IMR-90 (cell line): ENCODE measurements at regions not wholly inside any gene's neighbourhood (a gene's known extent, or its start where the extent isn't known, plus 50 kb on each side); places are given as distances from the start of the nearest gene placed in this dataset.

Experiments used
- ATAC-seq: fragments of 200-7000 bp; cut with Tn5 transposase; 2 replicates; pipeline ENCODE4 v1.9.1; 2020; ENCODE audit warnings: low read depth, mild to moderate bottlenecking, moderate library complexity
- BruUV-seq: library from RNA; stranded (reverse); fragments of 400-500 nt; replicated peaks from 2 replicates; lab custom pipeline; 2021; lab: Mats Ljungman, UMichigan
- CTCF ChIA-PET: fragments of 300-600 bp; formaldehyde crosslinking; extraction: SDS; loops from one replicate; lab custom pipeline; 2021; ENCODE audit warnings: antibody characterized with exemption; lab: Yijun Ruan, JAX
- POLR2A ChIA-PET: fragments of 300-600 bp; sonication (Branson Sonifier 250); formaldehyde crosslinking; loops from one replicate; lab custom pipeline; 2022; ENCODE audit warnings: antibody characterized with exemption; ENCODE audit not compliant: unreplicated experiment; lab: Charles Lee
- DNase-seq: peaks from one replicate; pipeline ENCODE4 v3.0.0; 2013
- H2AFZ ChIP-seq: replicated peaks from 2 replicates; pipeline ENCODE3; 2013; ENCODE audit warnings: low read length, mild to moderate bottlenecking; ENCODE audit not compliant: poor library complexity
- H2AK5ac ChIP-seq: 2 replicates; pipeline ENCODE4 v1.6.1; 2013; ENCODE audit warnings: low read depth, low read length, inconsistent platforms
- H2AK9ac ChIP-seq: replicated peaks from 2 replicates; pipeline ENCODE3; 2013; ENCODE audit warnings: mild to moderate bottlenecking, low read depth, low read length, moderate library complexity; ENCODE audit not compliant: poor library complexity
- H2BK120ac ChIP-seq: 2 replicates; pipeline ENCODE4 v1.6.1; 2013; ENCODE audit warnings: low read depth, low read length, inconsistent platforms
- H2BK15ac ChIP-seq: 3 replicates; pipeline ENCODE4 v1.6.1; 2013; ENCODE audit warnings: low read depth, low read length, inconsistent platforms
- H2BK20ac ChIP-seq: 2 replicates; pipeline ENCODE4 v1.6.1; 2013; ENCODE audit warnings: low read depth, mild to moderate bottlenecking, inconsistent platforms, low read length, moderate library complexity
- H2BK5ac ChIP-seq: 2 replicates; pipeline ENCODE4 v1.6.1; 2013; ENCODE audit warnings: mild to moderate bottlenecking, low read depth, low read length, inconsistent platforms; ENCODE audit not compliant: poor library complexity, severe bottlenecking
- H3K14ac ChIP-seq: replicated peaks from 2 replicates; pipeline ENCODE4 v1.6.1; 2013; ENCODE audit warnings: low read depth, low read length, inconsistent platforms
- H3K18ac ChIP-seq: 2 replicates; pipeline ENCODE4 v1.6.1; 2013; ENCODE audit warnings: low read depth, low read length, control low read depth
- H3K23ac ChIP-seq: 2 replicates; pipeline ENCODE4 v1.6.1; 2013; ENCODE audit warnings: low read depth, low read length, inconsistent platforms
- H3K27ac ChIP-seq: 2 replicates; pipeline ENCODE4 v1.5.1; 2013; ENCODE audit warnings: mild to moderate bottlenecking, control low read depth, low read length; ENCODE audit not compliant: insufficient read depth
- H3K27me3 ChIP-seq: 2 replicates; pipeline ENCODE4 v1.6.1; 2013; ENCODE audit warnings: low read length; ENCODE audit not compliant: control insufficient read depth, insufficient read depth
- H3K36me3 ChIP-seq: 2 replicates; pipeline ENCODE4 v1.6.1; 2013; ENCODE audit warnings: low read length, mixed read lengths; ENCODE audit not compliant: control insufficient read depth, insufficient read depth
- H3K4ac ChIP-seq: 2 replicates; pipeline ENCODE4 v1.6.1; 2013; ENCODE audit warnings: low read depth, low read length, inconsistent platforms
- H3K4me1 ChIP-seq: 2 replicates; pipeline ENCODE4 v1.6.1; 2013; ENCODE audit warnings: low read length, mixed read lengths; ENCODE audit not compliant: control insufficient read depth, insufficient read depth
- H3K4me2 ChIP-seq: 2 replicates; pipeline ENCODE4 v1.6.1; 2013; ENCODE audit warnings: low read depth, mild to moderate bottlenecking, control low read depth, low read length, moderate library complexity
- H3K4me3 ChIP-seq: 2 replicates; pipeline ENCODE4 v1.5.1; 2013; ENCODE audit warnings: low read depth, mild to moderate bottlenecking, control low read depth, low read length, moderate library complexity; ENCODE audit not compliant: insufficient read depth
- H3K56ac ChIP-seq: 2 replicates; pipeline ENCODE4 v1.6.1; 2013; ENCODE audit warnings: low read length, inconsistent platforms; ENCODE audit not compliant: insufficient read depth; ENCODE audit errors: extremely low read depth
- H3K79me1 ChIP-seq, 2 experiments: 2 replicates each; pipeline ENCODE4 v1.6.1; 2013; ENCODE audit warnings: low read length in 2 of 2, inconsistent platforms in 1 of 2, low read depth in 1 of 2
- H3K9ac ChIP-seq: 2 replicates; pipeline ENCODE4 v1.6.1; 2013; ENCODE audit warnings: low read depth, low read length, control low read depth
- H3K9me1 ChIP-seq: 2 replicates; pipeline ENCODE4 v1.6.1; 2013; ENCODE audit warnings: low read length, inconsistent platforms; ENCODE audit not compliant: insufficient read depth
- H3K9me3 ChIP-seq: 2 replicates; pipeline ENCODE4 v1.6.1; 2013; ENCODE audit warnings: low read length; ENCODE audit not compliant: control insufficient read depth, insufficient read depth
- H4K20me1 ChIP-seq: 2 replicates; pipeline ENCODE4 v1.6.1; 2013; ENCODE audit warnings: low read length, inconsistent platforms; ENCODE audit not compliant: insufficient read depth
- H4K5ac ChIP-seq: 2 replicates; pipeline ENCODE4 v1.6.1; 2013; ENCODE audit warnings: mild to moderate bottlenecking, low read depth, low read length, control low read depth
- H4K8ac ChIP-seq, 2 experiments: 2 replicates each; pipeline ENCODE4 v1.6.1; 2013; ENCODE audit warnings: low read depth in 2 of 2, low read length in 2 of 2, control low read depth in 1 of 2, inconsistent platforms in 1 of 2
- H4K91ac ChIP-seq: 2 replicates; pipeline ENCODE4 v1.6.1; 2013; ENCODE audit warnings: low read depth, low read length, inconsistent platforms; ENCODE audit not compliant: insufficient read depth
- BHLHE40 ChIP-seq: fragments of 150-350 bp; IDR thresholded peaks from 2 replicates; pipeline ENCODE4 v1.6.1; 2016; ENCODE audit warnings: mild to moderate bottlenecking, low read depth, low read length
- CEBPB ChIP-seq: IDR thresholded peaks from 2 replicates; pipeline ENCODE4 v1.6.1; 2012; ENCODE audit warnings: low read depth, low read length, improper control_type of control experiment
- CHD1 ChIP-seq: IDR thresholded peaks from 2 replicates; pipeline ENCODE4 v1.6.1; 2012; ENCODE audit warnings: low read depth, low read length, improper control_type of control experiment
- CTCF ChIP-seq: conservative IDR thresholded peaks from 2 replicates; pipeline ENCODE4 v1.5.1; 2012; ENCODE audit warnings: mild to moderate bottlenecking, low read depth, low read length, improper control_type of control experiment
- FOS ChIP-seq: fragments of 150-350 bp; IDR thresholded peaks from 2 replicates; pipeline ENCODE4 v1.6.1; 2016; ENCODE audit warnings: low read depth, low read length
- MAFK ChIP-seq: IDR thresholded peaks from 2 replicates; pipeline ENCODE4 v1.6.1; 2012; ENCODE audit warnings: low read depth, low read length, improper control_type of control experiment
- MAZ ChIP-seq: IDR thresholded peaks from 2 replicates; pipeline ENCODE4 v1.6.1; 2012; ENCODE audit warnings: low read depth, mild to moderate bottlenecking, low read length, improper control_type of control experiment, moderate library complexity, borderline replicate concordance
- MXI1 ChIP-seq: IDR thresholded peaks from 2 replicates; pipeline ENCODE4 v1.6.1; 2012; ENCODE audit warnings: low read depth, mild to moderate bottlenecking, low read length, moderate library complexity, borderline replicate concordance
- NFE2L2 ChIP-seq: fragments of 150-350 bp; IDR thresholded peaks from 2 replicates; pipeline ENCODE4 v1.6.1; 2016; ENCODE audit warnings: low read depth, mild to moderate bottlenecking, low read length
- POLR2A ChIP-seq: IDR thresholded peaks from 2 replicates; pipeline ENCODE4 v1.6.1; 2012; ENCODE audit warnings: mild to moderate bottlenecking, low read depth, low read length
- RAD21 ChIP-seq: IDR thresholded peaks from 2 replicates; pipeline ENCODE4 v1.6.1; 2012; ENCODE audit warnings: low read length, improper control_type of control experiment
- RCOR1 ChIP-seq: IDR thresholded peaks from 2 replicates; pipeline ENCODE4 v1.6.1; 2012; ENCODE audit warnings: mild to moderate bottlenecking, low read length, improper control_type of control experiment; ENCODE audit not compliant: insufficient replicate concordance
- RFX5 ChIP-seq: IDR thresholded peaks from 2 replicates; pipeline ENCODE4 v1.8.0; 2012; ENCODE audit warnings: low read depth, mild to moderate bottlenecking, low read length, moderate library complexity
- SMC3 ChIP-seq: fragments of 150-350 bp; IDR thresholded peaks from 2 replicates; pipeline ENCODE4 v1.6.1; 2016; ENCODE audit warnings: low read depth, mild to moderate bottlenecking, antibody characterized with exemption, low read length, moderate library complexity
- USF2 ChIP-seq: fragments of 150-350 bp; IDR thresholded peaks from 2 replicates; pipeline ENCODE4 v1.6.1; 2017; ENCODE audit warnings: mild to moderate bottlenecking, antibody characterized with exemption, low read length, low read depth
- WGBS, 2 experiments: methylation state at CpG; one replicate each; pipeline versions ENCODE4 v1.1.5 to v1.1.7; 2013; ENCODE audit warnings: missing lambda C conversion rate in 2 of 2; ENCODE audit not compliant: insufficient read length in 1 of 2; ENCODE audit errors: extremely low coverage in 2 of 2; 5-methylcytosine and 5-hydroxymethylcytosine counted together
- dilution Hi-C: fragments of 300-500 bp; cut with HindIII; formaldehyde crosslinking; loops from one replicate; pipeline ENCODE4 v1.14.3; 2018; ENCODE audit warnings: low sequenced_read_pairs; ENCODE audit not compliant: unreplicated experiment
- in situ Hi-C: fragments of 300-500 bp; cut with MboI; formaldehyde crosslinking; loops from 3 replicates; pipeline ENCODE4 v1.14.3; 2019; ENCODE audit warnings: low sequenced_read_pairs, inconsistent platforms, mixed read lengths
- intact Hi-C: fragments of 100-400 bp; cut with micrococcal nuclease; formaldehyde crosslinking; loops from 2 replicates; pipeline ENCODE4 v1.10.0; 2022
- TF ChIP-seq, protein P1 (sequence below): fragments of 150-350 bp; IDR thresholded peaks from 2 replicates; pipeline ENCODE4 v1.6.1; 2016; ENCODE audit warnings: low read depth, mild to moderate bottlenecking, low read length, moderate library complexity, borderline replicate concordance

DNA sequence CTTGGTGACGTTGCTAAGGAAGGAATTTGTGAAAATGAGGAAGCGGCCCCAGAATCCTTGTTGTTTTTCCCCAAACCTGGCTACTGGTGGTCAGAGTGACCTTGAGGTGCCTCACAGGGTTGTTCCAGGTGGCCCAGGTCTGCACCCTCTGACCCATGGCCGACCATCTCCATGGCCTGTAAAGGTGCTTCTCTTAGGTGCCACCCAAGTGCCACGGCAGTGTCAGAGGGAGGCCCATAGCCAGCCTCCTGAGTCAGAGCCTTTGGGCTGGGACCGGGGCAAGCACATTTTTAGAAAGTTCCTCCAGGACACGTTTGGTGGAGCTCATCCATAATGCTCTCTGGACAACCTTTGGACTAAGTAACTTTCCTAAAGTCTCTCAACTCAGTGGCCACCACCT, 83.9 kb upstream of the IRS2 start:
- H3K4me3 ChIP-seq = no peak overlapping the region
- CTCF ChIA-PET = interaction anchor here (0.6 to 1.3 kb wide), 3 partner anchors 9 to 233 kb away, joined by 3 to 7 read pairs (median 6); no protein-coding TSS in a partner anchor

More for the DNA sequence above, 83.9 kb upstream of the IRS2 start:
- Histone ChIP-seq H2AK9ac (no peak overlapping the region), H2BK120ac (peak overlapping the region; percentile 72), H3K4ac (peak overlapping the region; percentile 79), H2BK5ac (no peak overlapping the region), H3K9me1 (peaks cover 3% of the 10 kb centered on the region; the same call in 1 of the 2 replicates), H3K4me1 (peaks cover 7% of the 10 kb centered on the region), H2BK15ac (no peak overlapping the region; the same call in 2 of the 3 replicates), H3K27ac (no peak overlapping the region), H3K79me1 (no peaks in the 10 kb centered on the region), H4K5ac (no peak overlapping the region), H3K9me3 (no peaks in the 10 kb centered on the region), H3K14ac (peak overlapping the region; percentile 3), H3K23ac (peak overlapping the region; percentile 63; the same call in 1 of the 2 replicates), H3K56ac (0 out of 2 replicates have a peak overlapping the region, but pooled peaks have one; percentile 6), H4K91ac (0 out of 2 replicates have a peak overlapping the region, but pooled peaks have one; percentile 69), H3K9ac (no peak overlapping the region), H3K36me3 (no peaks in the 10 kb centered on the region), H4K20me1 (no peaks in the 10 kb centered on the region), H2BK20ac (no peak overlapping the region), H2AFZ (peak overlapping the region; percentile 91), H2AK5ac (no peak overlapping the region), H3K4me2 (no peak overlapping the region), H4K8ac (peak overlapping the region; percentile 52 to 62; a peak in 2 of 4 replicates), H3K18ac (no peak overlapping the region), H3K27me3 (no peaks in the 10 kb centered on the region)
- DNase-seq (no peak), ATAC-seq (no peak)
- BruUV-seq = no TSS peak
- intact Hi-C loops (no loop called here), dilution Hi-C loops (no loop called here), in situ Hi-C loops (no loop called here)
- WGBS, 2 experiments = 95% methylated on average over 3 of the region's 6 CpGs; no CpG with 5 or more reads in 1 of the 2 experiments
- POLR2A ChIA-PET = no interaction called here
- no peak for TF ChIP-seq RCOR1
- TF ChIP-seq, protein P1, sequence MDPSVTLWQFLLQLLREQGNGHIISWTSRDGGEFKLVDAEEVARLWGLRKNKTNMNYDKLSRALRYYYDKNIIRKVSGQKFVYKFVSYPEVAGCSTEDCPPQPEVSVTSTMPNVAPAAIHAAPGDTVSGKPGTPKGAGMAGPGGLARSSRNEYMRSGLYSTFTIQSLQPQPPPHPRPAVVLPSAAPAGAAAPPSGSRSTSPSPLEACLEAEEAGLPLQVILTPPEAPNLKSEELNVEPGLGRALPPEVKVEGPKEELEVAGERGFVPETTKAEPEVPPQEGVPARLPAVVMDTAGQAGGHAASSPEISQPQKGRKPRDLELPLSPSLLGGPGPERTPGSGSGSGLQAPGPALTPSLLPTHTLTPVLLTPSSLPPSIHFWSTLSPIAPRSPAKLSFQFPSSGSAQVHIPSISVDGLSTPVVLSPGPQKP = no peak
- no peak for TF ChIP-seq RFX5
- TF ChIP-seq CTCF = no peak
- TF ChIP-seq MAFK = no peak
- TF ChIP-seq USF2 = no peak
- no peak for TF ChIP-seq RAD21
- TF ChIP-seq MAZ = no peak
- no peak for TF ChIP-seq SMC3
- TF ChIP-seq MXI1 = no peak
- TF ChIP-seq CEBPB = no peak
- TF ChIP-seq CHD1 = no peak
- TF ChIP-seq FOS = no peak
- TF ChIP-seq POLR2A = no peak
- TF ChIP-seq BHLHE40 = no peak
- no peak for TF ChIP-seq NFE2L2
